GM19438 (cell line): ENCODE measurements at regions not wholly inside any gene's neighbourhood (a gene's known extent, or its start where the extent isn't known, plus 50 kb on each side); places are given as distances from the start of the nearest gene placed in this dataset.
"Not testable (repeated sequence)": the region's sequence is repeated elsewhere in the genome, so short reads cannot be mapped to it uniquely, and the experiment has no call there.

Experiments used
- ATAC-seq: cut with Tn5 transposase; IDR thresholded peaks from one replicate; pipeline ENCODE4 v1.9.1; 2021; ENCODE audit warnings: low read depth; ENCODE audit not compliant: unreplicated experiment

DNA sequence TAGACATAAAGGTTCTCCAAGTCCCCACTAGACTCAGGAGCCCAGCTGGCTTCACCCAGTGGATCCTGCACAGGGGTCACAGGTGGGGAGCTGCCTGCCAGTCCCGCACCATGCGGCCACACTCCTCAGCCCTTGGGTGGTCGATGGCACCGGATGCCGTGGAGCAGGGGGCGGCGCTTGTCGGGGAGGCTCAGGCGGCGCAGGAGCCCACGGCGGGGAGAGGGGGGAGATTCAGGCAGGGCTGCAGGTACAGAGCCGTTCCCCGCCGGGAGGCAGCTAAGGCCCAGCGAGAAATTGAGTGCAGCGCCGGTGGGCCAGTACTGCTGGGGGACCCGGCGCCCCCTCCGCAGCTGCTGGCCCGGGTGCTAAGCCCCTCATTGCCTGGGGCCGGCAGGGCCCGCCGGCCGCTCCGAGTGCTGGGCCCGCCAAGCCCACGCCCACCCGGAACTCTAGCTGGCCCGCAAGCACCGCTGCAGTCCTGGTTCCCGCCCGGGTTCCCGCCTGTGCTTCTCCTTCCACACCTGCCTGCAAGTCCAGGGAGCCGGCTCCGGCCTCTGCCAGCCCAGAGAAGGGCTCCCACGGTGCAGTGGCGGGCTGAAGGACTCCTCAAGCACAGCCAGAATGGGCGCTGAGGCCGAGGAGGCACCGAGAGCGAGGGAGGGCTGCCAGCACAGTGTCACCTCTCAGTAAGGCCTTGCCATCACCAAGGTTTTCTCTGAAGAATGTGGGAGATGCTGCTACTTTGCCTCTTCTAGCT lies 58.4 kb upstream of the PPP1R12A start:
- ATAC-seq = no peak

DNA sequence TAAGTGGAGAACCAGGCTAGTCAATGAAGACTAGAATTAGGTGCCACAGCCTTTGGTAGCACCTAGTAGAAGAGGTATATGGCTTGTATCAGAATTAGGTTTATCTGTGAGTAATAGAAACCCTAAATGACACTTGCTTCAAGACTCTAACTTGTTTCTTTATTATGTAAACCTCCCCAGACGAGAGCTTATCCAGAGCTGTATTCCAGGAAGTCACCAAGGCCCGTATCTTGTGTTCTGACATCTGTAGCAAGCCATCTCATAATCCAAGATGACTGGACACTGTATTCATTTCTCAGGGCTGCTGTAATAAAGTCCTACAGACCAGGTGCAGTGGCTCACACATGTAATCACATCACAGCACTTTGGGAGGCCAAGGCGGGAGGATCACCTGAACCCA lies 56.7 kb upstream of the PPP1R12A start:
- no peak for ATAC-seq

DNA sequence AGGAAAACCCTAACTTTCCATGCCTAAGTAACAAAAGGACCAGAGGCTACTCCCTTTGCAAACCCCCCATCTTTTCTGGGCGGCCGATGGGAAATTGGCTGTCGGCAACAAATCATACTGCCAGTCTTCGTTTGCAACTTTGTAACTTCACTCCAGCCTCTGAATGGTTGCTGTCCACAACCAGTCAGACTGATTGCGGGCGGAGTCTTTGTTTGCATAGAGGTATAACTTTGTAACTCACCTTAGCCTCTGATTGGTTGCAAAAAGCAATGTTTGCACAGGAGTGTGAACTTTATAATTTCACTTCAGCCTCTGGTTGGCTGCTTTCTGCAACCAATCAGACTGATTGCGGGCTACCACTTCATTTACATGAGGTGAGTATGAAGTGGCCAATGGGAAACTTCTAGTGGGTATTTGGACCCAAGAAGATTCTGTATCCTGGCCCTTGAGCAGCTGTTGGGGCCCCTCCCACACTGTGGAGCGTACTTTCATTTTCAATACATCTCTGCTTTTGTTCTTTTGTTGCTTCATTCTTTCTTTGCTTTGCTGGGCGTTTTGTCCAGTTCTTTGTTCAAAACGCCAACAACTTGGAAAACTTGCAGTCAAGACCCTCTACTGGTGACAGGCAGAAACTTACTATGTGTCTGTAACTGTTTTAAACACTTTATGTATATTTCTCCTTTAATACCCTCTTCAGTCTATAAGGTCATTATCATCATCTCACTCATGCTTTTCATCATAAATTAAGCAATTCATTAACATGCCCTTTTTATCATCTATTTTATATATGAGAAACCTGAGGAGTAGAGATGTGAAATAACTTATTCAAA lies 55.8 kb upstream of the PPP1R12A start:
- ATAC-seq = not testable (repeated sequence)

DNA sequence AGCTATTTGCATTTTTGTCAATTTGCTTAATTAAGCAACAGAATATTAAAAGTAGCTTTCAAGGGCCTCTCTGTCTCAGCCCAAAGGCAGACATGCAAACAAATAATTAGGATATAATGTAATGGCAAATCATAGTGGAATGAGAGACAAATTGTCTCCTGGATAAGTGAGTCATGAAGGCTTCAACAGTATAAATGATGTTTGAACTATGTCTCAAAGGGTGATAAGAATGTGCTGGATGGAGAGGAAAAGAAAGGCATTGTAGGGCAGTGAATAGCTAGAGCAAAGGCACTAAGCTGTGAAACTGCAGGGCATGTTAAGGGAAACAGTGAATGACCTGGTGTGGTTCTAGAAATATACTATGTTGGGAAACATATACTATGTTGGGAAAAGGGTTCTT lies 53.5 kb upstream of the PPP1R12A start:
- no peak for ATAC-seq

DNA sequence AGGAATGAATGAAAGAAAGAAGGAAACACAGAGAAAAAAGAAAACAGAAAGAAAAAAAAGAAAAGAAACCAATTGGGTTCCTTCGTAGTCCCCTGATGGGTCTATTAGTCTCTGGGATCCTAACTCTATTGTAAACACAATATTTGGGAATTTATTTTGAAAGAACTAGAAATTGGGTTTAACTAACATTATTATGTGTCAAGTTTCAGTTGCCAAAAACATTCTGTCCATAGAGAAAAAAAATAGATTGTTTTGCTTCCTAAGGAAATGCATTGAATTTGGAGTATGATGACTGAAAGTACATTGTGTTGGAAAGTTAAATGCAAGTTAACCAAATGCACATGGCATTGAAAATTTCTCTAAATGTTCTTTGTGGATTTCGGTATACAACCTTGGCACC lies 52.8 kb upstream of the PPP1R12A start:
- no peak for ATAC-seq
